OCI-LY1 (cell line): ENCODE measurements at regions not wholly inside any gene's neighbourhood (a gene's known extent, or its start where the extent isn't known, plus 50 kb on each side); places are given as distances from the start of the nearest gene placed in this dataset.

Source experiments
- EZH2 ChIP-seq: fragments of 200-600 bp; sonication (generic), shearing (Covaris generic); IDR thresholded peaks from 2 replicates; pipeline ENCODE4 v1.8.0; 2017; ENCODE audit warnings: borderline replicate concordance, mixed run types, mild to moderate bottlenecking, antibody characterized with exemption, low read length, moderate library complexity, mixed read lengths
- TF ChIP-seq, protein P1 (sequence below): fragments of 200-600 bp; sonication (generic), shearing (Covaris generic); IDR thresholded peaks from 2 replicates; pipeline ENCODE4 v1.5.1; 2017; ENCODE audit warnings: mild to moderate bottlenecking, antibody characterized with exemption, low read length, moderate library complexity, mixed read lengths

DNA sequence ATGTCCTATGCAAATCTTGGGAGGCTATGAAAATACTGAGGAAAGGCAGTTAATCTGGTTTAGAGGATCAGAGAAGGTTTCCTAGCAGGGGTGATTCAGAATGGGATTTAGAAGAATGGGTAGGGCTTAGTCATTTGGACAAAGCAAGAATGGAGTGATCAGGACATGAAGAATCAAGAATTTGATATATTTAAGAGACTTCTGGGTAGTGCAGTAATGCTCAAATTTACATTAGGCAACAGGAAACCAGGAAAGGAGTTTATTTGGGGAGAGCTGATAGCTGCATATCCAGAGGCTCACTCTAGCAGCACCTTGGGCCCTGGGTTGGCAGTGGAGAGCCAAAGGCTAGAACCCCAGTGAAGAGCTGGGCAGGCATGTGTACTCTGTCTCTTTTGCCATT lies 78.9 kb upstream of the PAPPA start:
- TF ChIP-seq, protein P1, sequence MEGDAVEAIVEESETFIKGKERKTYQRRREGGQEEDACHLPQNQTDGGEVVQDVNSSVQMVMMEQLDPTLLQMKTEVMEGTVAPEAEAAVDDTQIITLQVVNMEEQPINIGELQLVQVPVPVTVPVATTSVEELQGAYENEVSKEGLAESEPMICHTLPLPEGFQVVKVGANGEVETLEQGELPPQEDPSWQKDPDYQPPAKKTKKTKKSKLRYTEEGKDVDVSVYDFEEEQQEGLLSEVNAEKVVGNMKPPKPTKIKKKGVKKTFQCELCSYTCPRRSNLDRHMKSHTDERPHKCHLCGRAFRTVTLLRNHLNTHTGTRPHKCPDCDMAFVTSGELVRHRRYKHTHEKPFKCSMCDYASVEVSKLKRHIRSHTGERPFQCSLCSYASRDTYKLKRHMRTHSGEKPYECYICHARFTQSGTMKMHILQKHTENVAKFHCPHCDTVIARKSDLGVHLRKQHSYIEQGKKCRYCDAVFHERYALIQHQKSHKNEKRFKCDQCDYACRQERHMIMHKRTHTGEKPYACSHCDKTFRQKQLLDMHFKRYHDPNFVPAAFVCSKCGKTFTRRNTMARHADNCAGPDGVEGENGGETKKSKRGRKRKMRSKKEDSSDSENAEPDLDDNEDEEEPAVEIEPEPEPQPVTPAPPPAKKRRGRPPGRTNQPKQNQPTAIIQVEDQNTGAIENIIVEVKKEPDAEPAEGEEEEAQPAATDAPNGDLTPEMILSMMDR = no peak
- no peak for TF ChIP-seq EZH2
